ENCODE measurements at regions not wholly inside any gene's neighbourhood (a gene's known extent, or its start where the extent isn't known, plus 50 kb on each side); places are given as distances from the start of the nearest gene placed in this dataset.

DNA sequence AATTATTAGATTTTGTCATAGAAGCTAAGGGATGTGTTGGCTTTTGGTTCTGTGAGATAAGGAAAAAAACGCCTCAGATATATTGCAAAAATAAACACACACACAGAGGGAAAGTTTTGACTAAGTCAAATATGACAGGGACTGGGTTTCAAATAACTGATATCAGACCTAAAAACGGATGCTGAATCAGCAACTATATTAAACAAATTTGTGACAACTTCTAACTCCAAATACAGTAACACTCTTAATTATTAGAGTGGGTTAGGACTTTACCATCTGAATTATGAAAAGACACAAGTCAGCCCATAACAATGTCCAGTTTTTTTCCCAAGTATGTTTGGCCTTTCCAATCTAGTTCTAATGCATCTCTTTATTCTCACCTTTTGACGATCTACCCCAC is 2693.1 kb downstream of the ARAP2 start:
- no peak overlapping the region for H3K4me3 ChIP-seq (ENCODE audit: low read length)
- TF ChIP-seq, protein P1, sequence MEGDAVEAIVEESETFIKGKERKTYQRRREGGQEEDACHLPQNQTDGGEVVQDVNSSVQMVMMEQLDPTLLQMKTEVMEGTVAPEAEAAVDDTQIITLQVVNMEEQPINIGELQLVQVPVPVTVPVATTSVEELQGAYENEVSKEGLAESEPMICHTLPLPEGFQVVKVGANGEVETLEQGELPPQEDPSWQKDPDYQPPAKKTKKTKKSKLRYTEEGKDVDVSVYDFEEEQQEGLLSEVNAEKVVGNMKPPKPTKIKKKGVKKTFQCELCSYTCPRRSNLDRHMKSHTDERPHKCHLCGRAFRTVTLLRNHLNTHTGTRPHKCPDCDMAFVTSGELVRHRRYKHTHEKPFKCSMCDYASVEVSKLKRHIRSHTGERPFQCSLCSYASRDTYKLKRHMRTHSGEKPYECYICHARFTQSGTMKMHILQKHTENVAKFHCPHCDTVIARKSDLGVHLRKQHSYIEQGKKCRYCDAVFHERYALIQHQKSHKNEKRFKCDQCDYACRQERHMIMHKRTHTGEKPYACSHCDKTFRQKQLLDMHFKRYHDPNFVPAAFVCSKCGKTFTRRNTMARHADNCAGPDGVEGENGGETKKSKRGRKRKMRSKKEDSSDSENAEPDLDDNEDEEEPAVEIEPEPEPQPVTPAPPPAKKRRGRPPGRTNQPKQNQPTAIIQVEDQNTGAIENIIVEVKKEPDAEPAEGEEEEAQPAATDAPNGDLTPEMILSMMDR (conservative IDR thresholded peaks at IDR 0.05; ENCODE audit: low read length), result no peak
- no peak for DNase-seq (ENCODE audit: low read depth)

GRCh38 chr4:33561259-33561658 is 2683.1 kb downstream of the ARAP2 start:
- TF ChIP-seq, protein P1 (conservative IDR thresholded peaks at IDR 0.05; ENCODE audit: low read length), result no peak

DNA sequence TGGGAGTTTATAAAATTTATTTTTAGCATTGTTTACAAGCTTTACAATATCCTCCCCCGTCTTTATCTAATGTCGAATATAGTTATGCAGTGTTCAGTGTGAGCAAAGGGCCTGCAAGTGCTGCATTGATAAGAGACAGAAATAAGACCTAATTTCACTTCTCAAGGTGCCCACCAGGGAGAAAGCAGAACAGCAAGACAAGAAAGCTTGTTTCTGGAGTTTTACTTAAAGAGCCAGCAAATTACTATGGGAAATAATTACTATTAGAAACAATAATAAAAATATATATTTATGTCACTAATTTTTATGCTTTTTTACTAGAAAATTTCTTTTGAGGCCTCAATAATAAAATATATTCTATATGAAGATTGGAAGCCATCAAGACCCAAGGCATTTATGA is 2677.7 kb downstream of the ARAP2 start:
- H3K4me3 ChIP-seq (ENCODE audit: low read length), result no peak overlapping the region
- no peak for DNase-seq (ENCODE audit: low read depth)
- TF ChIP-seq, protein P1 (conservative IDR thresholded peaks at IDR 0.05; ENCODE audit: low read length), result no peak

More at GRCh38 chr4:33561259-33561658, 2683.1 kb downstream of the ARAP2 start:
- H3K4me3 ChIP-seq (ENCODE audit: low read length), result no peak overlapping the region
- DNase-seq (ENCODE audit: low read depth), result no peak

DNA sequence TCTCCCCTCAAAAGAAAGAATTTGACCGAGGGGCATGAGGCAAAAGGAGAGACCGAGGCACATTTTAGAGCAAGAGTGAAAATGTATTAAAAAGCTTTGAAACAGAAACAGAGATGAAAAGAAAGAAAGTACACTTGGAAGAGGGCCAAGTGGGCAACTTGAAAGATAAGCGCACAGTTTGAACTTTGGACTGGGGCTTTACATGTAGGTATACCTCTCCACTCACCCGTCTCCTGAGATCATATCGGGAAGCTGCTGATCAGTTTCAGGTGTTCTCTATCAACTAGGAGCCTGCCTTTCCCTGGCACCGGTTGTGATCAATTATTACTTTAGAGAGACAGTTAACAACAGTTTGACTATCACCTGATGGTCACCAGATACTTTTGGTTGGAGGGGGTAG is 2666.5 kb downstream of the ARAP2 start:
- DNase-seq (ENCODE audit: low read depth), result no peak
- TF ChIP-seq, protein P1 (conservative IDR thresholded peaks at IDR 0.05; ENCODE audit: low read length), result no peak

GRCh38 chr4:33579951-33580350 is 2664.4 kb downstream of the ARAP2 start:
- TF ChIP-seq, protein P1 (conservative IDR thresholded peaks at IDR 0.05; ENCODE audit: low read length), result no peak
- no peak for DNase-seq (ENCODE audit: low read depth)
- H3K4me3 ChIP-seq (ENCODE audit: low read length), result no peak overlapping the region

More for the DNA sequence above, 2666.5 kb downstream of the ARAP2 start:
- H3K4me3 ChIP-seq (ENCODE audit: low read length), result no peak overlapping the region

GRCh38 chr4:33592701-33593100 is 2651.6 kb downstream of the ARAP2 start:
- no peak overlapping the region for H3K4me3 ChIP-seq (ENCODE audit: low read length)
- DNase-seq (ENCODE audit: low read depth), result no peak
- TF ChIP-seq, protein P1 (conservative IDR thresholded peaks at IDR 0.05; ENCODE audit: low read length), result no peak

DNA sequence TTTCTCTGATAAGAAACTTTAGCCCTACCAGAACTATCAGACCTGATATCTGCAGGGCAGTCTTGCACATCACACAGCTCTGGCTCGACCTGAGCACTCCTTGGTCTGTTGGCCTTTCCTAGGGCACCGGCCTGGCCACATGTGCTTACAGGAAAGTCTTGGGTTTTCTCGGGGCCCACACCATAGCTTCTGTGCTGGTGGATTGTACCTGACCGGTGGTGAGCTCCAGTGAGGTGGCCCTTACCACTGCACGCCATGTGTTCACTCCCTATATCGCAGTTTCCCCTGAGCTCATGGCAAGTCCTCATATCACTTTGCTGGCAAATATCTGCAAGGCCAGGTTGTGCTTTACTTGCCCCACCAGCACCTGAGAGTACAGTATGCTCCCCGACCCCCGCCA is 2637.4 kb downstream of the ARAP2 start:
- TF ChIP-seq, protein P1 (conservative IDR thresholded peaks at IDR 0.05; ENCODE audit: low read length), result no peak
- H3K4me3 ChIP-seq (ENCODE audit: low read length), result no peak overlapping the region
- no peak for DNase-seq (ENCODE audit: low read depth)
